Activated CD8-positive, alpha-beta memory T cell treated with anti-CD3 and anti-CD28 coated beads for 1 hour (primary cell): ENCODE measurements at regions not wholly inside any gene's neighbourhood (a gene's known extent, or its start where the extent isn't known, plus 50 kb on each side); places are given as distances from the start of the nearest gene placed in this dataset.

Experiments used
- DNase-seq, 2 donors: peaks; one replicate each; pipeline ENCODE4 v3.0.0-alpha.2; 2020; ENCODE audit warnings: low read depth in 1 of 2; ENCODE audit errors: extremely low read depth in 1 of 2

GRCh38 chr6:41449399-41450245, 96.6 kb upstream of the FOXP4 start:
- no peak for DNase-seq

- no peak for DNase-seq
These were observed 95.6 kb upstream of the FOXP4 start for GRCh38 chr6:41450581-41450980.

GRCh38 chr6:41451039-41451438, 95.1 kb upstream of the FOXP4 start:
- no peak for DNase-seq

GRCh38 chr6:41451515-41452163, 94.5 kb upstream of the FOXP4 start:
- DNase-seq: no peak

DNA sequence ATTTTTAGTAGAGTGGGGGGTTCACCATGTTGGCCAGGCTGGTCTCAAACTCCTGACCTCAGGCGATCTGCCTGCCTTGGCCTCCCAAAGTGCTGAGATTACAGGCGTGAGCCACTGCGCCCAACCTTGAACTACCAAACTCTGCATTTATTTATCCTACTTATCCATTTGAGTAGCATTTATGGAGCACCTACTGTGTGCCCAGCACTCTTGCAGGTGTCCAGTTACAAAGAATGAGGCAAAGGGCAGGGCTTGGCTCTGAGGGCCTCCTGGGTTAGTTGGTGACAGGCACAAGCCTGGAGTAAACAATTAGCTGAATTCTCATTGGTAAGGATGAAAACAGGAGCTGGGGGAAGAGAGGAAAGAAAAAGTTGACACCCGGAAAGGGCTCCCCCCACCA, 93.4 kb upstream of the FOXP4 start:
- DNase-seq: no peak

GRCh38 chr6:41453244-41453643, 92.9 kb upstream of the FOXP4 start:
- no peak for DNase-seq

DNA sequence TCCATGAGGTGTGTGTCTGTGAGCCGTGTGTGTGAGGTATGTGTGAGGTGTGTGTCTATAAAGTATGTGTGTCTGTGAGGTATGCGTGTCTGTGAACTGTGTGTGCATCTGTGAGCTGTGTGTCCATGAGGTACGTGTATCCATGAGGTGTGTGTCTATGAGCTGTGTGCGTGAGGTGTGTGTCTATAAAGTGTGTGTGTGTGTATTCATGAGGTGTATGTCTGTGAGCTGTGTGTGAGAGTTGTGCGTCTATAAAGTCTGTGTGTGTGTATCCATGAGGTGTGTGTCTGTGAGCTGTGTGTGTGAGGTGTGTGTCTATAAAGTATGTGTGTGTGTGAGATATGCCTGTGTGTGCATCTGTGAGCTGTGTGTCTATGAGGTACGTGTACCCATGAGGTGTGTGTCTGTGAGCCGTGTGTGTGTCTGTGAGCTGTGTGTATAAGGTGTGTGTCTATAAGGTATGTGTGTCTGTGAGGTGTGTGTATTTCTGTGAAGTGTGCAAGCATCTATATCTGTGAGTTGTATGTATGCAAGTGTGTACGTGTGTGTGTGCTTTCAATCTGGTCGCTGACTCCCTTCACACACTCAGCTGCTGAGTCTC, 91.9 kb upstream of the FOXP4 start:
- DNase-seq: no peak

DNA sequence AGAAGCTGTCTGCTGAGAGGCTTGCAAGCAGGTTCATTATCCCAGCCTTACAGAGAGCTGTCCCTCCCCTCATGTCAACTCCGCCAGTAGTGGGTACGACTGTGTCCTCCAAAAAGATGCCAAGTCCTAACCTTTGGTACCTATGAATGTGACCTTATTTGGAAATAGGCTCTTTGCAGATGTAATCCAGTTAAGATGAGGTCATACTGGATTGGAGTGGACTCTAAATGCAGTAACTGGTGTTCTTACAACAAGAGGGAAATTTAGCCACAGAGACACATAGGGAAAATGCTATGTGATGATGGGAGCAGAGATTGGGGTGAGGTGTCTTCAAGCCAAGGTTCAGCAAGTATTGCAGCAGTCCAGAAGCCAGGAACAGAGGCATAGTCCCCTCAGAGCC, 90.8 kb upstream of the FOXP4 start:
- no peak for DNase-seq

DNA sequence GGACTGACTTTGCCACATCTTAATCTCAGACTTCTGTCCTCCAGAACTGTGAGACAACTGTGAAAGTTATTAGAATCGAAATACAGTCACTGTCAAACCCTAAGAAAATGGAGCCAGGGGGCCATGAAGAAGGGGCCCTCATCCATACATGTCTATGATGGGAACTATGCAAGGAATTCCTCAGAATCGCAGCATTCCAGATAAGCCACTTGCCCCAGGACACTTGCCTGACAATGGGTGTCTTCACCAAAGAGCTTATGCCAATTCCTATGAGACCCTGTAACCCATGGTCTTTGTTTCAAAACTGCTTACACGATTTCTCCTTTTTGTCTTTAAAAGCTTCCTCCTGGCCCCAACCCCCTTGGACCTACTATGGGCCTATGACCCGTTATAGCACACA, 90.4 kb upstream of the FOXP4 start:
- DNase-seq: no peak

DNA sequence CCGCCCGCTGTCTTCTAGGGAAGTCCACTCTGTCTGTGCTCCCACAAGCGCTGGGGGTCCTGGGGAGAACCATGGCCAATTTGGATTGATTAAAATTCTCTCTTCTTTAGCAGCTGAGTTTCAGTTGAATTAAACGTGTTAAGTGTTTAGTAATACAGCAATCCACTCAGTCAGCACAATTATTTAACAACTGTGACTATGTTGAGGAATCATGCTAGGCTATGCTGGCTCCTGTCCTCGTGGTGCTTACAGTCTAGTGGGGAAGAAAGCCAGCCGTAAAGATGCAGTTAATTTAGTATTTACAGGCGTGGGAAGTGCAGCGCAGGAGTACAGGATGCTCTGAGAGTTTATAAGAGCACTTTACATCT, 88.9 kb upstream of the FOXP4 start:
- DNase-seq: no peak

DNA sequence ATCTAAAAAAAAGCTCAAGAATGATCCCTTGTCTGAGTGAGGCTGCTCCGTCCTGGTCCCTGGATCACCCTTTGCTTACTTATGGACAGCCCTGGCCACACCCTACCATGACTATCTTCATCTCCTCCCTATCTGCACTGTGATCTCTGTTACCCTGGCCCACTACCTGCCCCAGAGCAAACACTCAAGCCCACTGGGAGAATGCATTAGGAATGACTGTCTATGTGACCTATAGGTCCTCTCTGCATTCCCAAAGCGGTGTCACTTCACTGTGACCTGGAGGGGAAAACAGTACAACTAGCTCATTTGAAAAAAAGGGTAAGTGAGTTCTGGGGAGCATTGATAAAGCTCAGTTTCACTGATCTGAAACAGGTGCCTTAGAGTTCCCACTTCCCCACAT, 86.4 kb upstream of the FOXP4 start:
- DNase-seq: no peak

DNA sequence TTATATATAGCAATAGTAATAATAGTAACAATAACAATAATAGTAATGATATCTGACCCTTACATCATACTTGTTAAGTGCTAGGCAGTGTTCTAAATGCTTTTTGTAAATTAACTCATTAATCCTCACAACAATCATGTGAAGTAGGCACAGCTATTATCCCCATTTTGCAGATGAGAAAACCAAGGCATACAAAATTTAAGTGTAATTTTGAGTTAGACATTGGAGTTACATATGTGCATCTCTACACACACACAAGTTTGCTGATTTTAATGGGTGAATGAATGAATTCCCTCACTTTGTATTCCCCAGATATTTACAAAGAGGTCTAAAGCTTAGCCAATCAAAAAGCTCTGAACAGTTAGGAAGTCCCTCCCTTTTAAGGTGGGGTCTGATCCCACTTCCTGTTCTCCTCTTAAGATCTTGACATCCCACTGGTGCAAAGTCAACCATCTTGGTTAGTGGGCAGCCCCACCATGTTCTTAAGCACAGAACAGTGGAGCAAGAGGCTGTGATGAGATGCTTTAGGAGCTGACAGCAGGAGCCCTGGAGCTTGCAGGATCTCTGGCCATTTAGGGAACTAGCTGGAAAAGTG, 85.3 kb upstream of the FOXP4 start:
- no peak for DNase-seq

- DNase-seq: no peak
These were observed 84.1 kb upstream of the FOXP4 start for GRCh38 chr6:41462033-41462432.

DNA sequence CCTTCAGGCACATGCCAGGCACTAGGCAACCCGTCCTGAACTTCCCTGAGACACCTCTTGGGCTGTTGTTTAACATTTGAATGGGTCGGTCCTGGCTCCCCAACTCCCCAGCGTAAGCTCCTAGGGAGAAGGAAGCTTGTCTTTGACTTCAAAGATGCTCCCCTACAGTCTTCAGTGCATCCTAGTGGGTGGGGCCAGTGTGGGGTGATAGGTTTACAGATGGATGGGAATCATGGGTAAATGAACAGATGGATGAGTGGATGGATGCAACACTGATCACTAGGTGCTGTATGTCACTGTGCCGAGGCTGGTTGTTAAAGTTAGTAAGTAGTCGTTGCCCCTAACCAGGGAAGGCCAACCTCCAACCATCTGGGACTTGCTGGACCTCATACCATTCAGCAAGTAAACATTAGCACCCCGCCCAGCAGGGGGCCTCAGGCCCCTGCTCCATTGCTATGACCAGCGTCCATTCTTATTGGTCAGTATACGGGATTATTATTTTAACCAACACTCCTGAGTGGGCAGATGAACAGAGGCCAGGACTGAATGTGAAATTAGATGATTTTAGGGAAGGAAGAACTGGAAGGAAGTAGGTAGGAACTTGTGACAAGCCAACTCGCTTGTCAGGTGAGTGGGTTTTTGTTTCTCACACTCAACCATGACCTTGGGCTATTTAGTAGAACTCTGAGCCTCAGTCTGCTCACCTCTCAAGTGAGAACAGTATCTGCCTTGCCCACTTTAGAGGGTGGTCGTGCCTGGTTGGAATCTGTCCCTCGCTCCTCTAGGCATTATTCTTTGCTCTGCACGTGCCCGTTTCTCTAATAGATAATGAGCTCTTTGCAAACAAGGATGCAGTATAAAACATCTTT, 82.9 kb upstream of the FOXP4 start:
- no peak for DNase-seq

GRCh38 chr6:41464019-41464418, 82.2 kb upstream of the FOXP4 start:
- DNase-seq: no peak

DNA sequence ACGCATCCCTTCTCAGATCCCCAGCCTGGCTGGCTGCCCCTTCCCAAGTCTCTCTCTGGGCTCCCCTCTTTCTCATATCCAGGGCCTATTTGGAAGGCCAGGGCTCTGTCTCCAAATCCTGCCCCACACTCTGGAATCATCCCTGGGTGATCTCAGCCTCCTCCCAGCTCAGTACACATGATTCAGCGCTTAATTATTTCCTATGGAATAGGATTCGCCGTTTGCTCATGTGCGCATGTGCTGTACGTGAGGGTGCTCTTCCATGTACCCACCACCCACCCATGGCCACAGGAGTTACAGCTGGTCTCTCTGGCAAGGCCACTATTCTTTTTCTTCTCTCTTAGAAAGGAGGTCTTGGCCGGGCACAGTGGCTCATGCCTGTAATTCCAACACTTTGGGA, 81.7 kb upstream of the FOXP4 start:
- DNase-seq: no peak

- no peak for DNase-seq
These were observed 79.7 kb upstream of the FOXP4 start for GRCh38 chr6:41466437-41466990.

- no peak for DNase-seq
These were observed 79.1 kb upstream of the FOXP4 start for GRCh38 chr6:41467061-41467460.

- DNase-seq: no peak
These were observed 78.4 kb upstream of the FOXP4 start for GRCh38 chr6:41467627-41468404.
